B cell (primary cell): ENCODE measurements at regions not wholly inside any gene's neighbourhood (a gene's known extent, or its start where the extent isn't known, plus 50 kb on each side); places are given as distances from the start of the nearest gene placed in this dataset.

ENCODE experiments used
- ATAC-seq: fragments of 200-7000 bp; cut with Tn5 transposase; one replicate; pipeline ENCODE4 v1.10.0; 2021; ENCODE audit warnings: low read depth, mild to moderate bottlenecking, moderate number of reproducible peaks, moderate library complexity
- CTCF ChIA-PET: fragments of 350-600 bp; sonication (Branson Sonifier 250); formaldehyde crosslinking; loops from one replicate; lab custom pipeline; 2021; ENCODE audit warnings: antibody characterized with exemption, inconsistent platforms; lab: Charles Lee
- POLR2A ChIA-PET: fragments of 350-600 bp; sonication (Branson Sonifier 250); formaldehyde crosslinking; loops from one replicate; lab custom pipeline; 2021; ENCODE audit warnings: antibody characterized with exemption; lab: Charles Lee
- DNase-seq: peaks from one replicate; pipeline ENCODE4 v3.0.0; 2013
- H2AFZ ChIP-seq: 2 replicates; pipeline ENCODE4 v1.6.1; 2012; ENCODE audit warnings: mild to moderate bottlenecking, low read depth, low read length; ENCODE audit not compliant: insufficient read depth, poor library complexity, severe bottlenecking
- H3K27ac ChIP-seq, 2 donors: 1 replicate in 1 of 2; 2 replicates in 1 of 2; pipeline ENCODE4 v1.5.1; 2012 to 2013; ENCODE audit warnings: low read length in 2 of 2, mild to moderate bottlenecking in 2 of 2, moderate library complexity in 1 of 2
- H3K27me3 ChIP-seq, 4 experiments: fragments of 200-600 bp in 1 of 4; sonication (generic) in 1 of 4; replicated peaks in 1 of 4; 1 replicate in 2 of 4; 2 replicates in 2 of 4; pipeline versions ENCODE4 v1.6.1 to v1.7.0; 2013 to 2016; ENCODE audit warnings: low read length in 3 of 4, mild to moderate bottlenecking in 2 of 4, mixed read lengths in 1 of 4, moderate library complexity in 1 of 4; ENCODE audit not compliant: insufficient read depth in 4 of 4, control insufficient read depth in 3 of 4; ENCODE audit errors: control extremely low read depth in 1 of 4
- H3K36me3 ChIP-seq, 2 experiments: replicated peaks in 1 of 2; 1 replicate in 1 of 2; 2 replicates in 1 of 2; pipeline versions ENCODE4 v1.6.1 to v1.7.1; 2013; ENCODE audit warnings: low read length in 1 of 2; ENCODE audit not compliant: insufficient read depth in 2 of 2, control insufficient read depth in 1 of 2; ENCODE audit errors: control extremely low read depth in 1 of 2, extremely low read depth in 1 of 2
- H3K4me1 ChIP-seq, 2 donors: fragments of 200-600 bp in 1 of 2; sonication (generic) in 1 of 2; 1 replicate in 1 of 2; 2 replicates in 1 of 2; pipeline versions ENCODE4 v1.5.1 to v1.6.1; 2013 to 2017; ENCODE audit warnings: low read length in 2 of 2; ENCODE audit not compliant: control insufficient read depth in 2 of 2, insufficient read depth in 2 of 2
- H3K4me2 ChIP-seq: replicated peaks from 2 replicates; pipeline ENCODE3; 2012; ENCODE audit warnings: mild to moderate bottlenecking, low read depth, low read length; ENCODE audit not compliant: poor library complexity, severe bottlenecking
- H3K4me3 ChIP-seq, 5 experiments: fragments of 200-600 bp in 1 of 5; sonication (generic) in 1 of 5; 1 replicate in 3 of 5; 2 replicates in 2 of 5; pipeline versions ENCODE4 v1.5.1 to v1.7.0; 2011 to 2016; ENCODE audit warnings: low read length in 4 of 5, mild to moderate bottlenecking in 4 of 5, low read depth in 2 of 5, control low read depth in 1 of 5, moderate library complexity in 1 of 5; ENCODE audit not compliant: insufficient read depth in 1 of 5; ENCODE audit errors: control extremely low read depth in 1 of 5, extremely low read depth in 1 of 5
- H3K79me2 ChIP-seq: fragments of 200-600 bp; sonication (generic); one replicate; pipeline ENCODE4 v1.6.0; 2016; ENCODE audit warnings: low read length; ENCODE audit not compliant: control insufficient read depth, insufficient read depth
- H3K9ac ChIP-seq: fragments of 200-600 bp; sonication (generic); 2 replicates; pipeline ENCODE4 v1.6.1; 2017; ENCODE audit warnings: mild to moderate bottlenecking, low read length, moderate library complexity
- H3K9me3 ChIP-seq, 3 donors: one replicate each; pipeline versions ENCODE4 v1.6.1 to v1.7.1; 2013; ENCODE audit warnings: low read length in 2 of 3; ENCODE audit not compliant: control insufficient read depth in 2 of 3, insufficient read depth in 1 of 3; ENCODE audit errors: control extremely low read depth in 1 of 3
- H4K20me1 ChIP-seq: 2 replicates; pipeline ENCODE4 v1.6.0; 2012; ENCODE audit warnings: mild to moderate bottlenecking, low read length; ENCODE audit not compliant: insufficient read depth, control insufficient read depth, poor library complexity, severe bottlenecking
- H3K27ac Mint-ChIP-seq: one replicate; pipeline ENCODE4 v1.8.0; 2021; ENCODE audit warnings: mixed read lengths
- H3K27me3 Mint-ChIP-seq: one replicate; pipeline ENCODE4 v1.8.0; 2021; ENCODE audit warnings: mixed read lengths
- H3K4me1 Mint-ChIP-seq: one replicate; pipeline ENCODE4 v1.8.0; 2021; ENCODE audit warnings: mixed read lengths
- H3K4me3 Mint-ChIP-seq: one replicate; pipeline ENCODE4 v1.8.0; 2021; ENCODE audit warnings: mixed read lengths
- H3K9me3 Mint-ChIP-seq: one replicate; pipeline ENCODE4 v1.8.0; 2022; ENCODE audit warnings: mixed read lengths; ENCODE audit not compliant: insufficient read depth
- EZH2 ChIP-seq: IDR thresholded peaks from 2 replicates; pipeline ENCODE4 v1.6.1; 2012; ENCODE audit warnings: borderline replicate concordance, low read depth, mild to moderate bottlenecking, moderate library complexity, low read length; ENCODE audit not compliant: insufficient read depth, poor library complexity, severe bottlenecking
- WGBS: methylation state at CpG from one replicate; pipeline ENCODE4 v1.1.5; 2013; ENCODE audit warnings: missing lambda C conversion rate; ENCODE audit not compliant: insufficient coverage; 5-methylcytosine and 5-hydroxymethylcytosine counted together
- intact Hi-C: fragments of 100-400 bp; cut with micrococcal nuclease; formaldehyde crosslinking; loops from one replicate; pipeline ENCODE4 v1.10.0; 2022
- TF ChIP-seq, protein P1 (sequence below): fragments of 200-600 bp; IDR thresholded peaks from one replicate; pipeline ENCODE4 v1.8.0; 2022; ENCODE audit warnings: antibody characterized with exemption, mild to moderate bottlenecking

DNA sequence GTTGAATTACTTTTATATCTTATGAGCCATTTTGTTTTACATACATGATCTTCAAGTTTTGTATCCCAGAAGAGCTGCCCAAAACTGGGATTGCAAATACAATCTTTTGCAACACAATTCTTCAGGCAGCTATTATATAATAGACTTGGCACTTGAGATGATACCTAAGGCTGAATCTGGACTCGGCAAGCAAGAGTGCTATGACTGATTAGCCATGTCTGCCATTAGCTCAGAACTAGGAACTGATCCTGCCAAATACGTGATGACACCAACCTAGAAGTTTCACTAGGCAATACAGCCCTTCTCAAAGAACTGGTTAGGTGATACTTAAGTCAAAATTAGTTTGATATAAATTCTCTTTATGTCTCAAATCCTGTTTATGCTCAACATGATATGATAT, 619.6 kb downstream of the CPS1 start:
- H3K27me3 Mint-ChIP-seq: no peaks in the 10 kb centered on the region
- CTCF ChIA-PET: no interaction called here
- Histone ChIP-seq H3K4me1 (no peaks in the 10 kb centered on the region), H3K4me3 (no peak overlapping the region), H3K27ac (no peak overlapping the region), H3K27me3 (no peaks in the 10 kb centered on the region), H3K79me2 (no peaks in the 10 kb centered on the region), H3K9ac (no peak overlapping the region), H2AFZ (no peak overlapping the region), H4K20me1 (no peaks in the 10 kb centered on the region), H3K36me3 (no peaks in the 10 kb centered on the region), H3K9me3 (no peaks in the 10 kb centered on the region), H3K4me2 (no peak overlapping the region)
- no CpG with 5 or more reads among the region's 2 CpGs for WGBS
- H3K4me3 Mint-ChIP-seq: no peak overlapping the region
- H3K9me3 Mint-ChIP-seq: no peaks in the 10 kb centered on the region
- TF ChIP-seq, protein P1, sequence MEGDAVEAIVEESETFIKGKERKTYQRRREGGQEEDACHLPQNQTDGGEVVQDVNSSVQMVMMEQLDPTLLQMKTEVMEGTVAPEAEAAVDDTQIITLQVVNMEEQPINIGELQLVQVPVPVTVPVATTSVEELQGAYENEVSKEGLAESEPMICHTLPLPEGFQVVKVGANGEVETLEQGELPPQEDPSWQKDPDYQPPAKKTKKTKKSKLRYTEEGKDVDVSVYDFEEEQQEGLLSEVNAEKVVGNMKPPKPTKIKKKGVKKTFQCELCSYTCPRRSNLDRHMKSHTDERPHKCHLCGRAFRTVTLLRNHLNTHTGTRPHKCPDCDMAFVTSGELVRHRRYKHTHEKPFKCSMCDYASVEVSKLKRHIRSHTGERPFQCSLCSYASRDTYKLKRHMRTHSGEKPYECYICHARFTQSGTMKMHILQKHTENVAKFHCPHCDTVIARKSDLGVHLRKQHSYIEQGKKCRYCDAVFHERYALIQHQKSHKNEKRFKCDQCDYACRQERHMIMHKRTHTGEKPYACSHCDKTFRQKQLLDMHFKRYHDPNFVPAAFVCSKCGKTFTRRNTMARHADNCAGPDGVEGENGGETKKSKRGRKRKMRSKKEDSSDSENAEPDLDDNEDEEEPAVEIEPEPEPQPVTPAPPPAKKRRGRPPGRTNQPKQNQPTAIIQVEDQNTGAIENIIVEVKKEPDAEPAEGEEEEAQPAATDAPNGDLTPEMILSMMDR: no peak
- no peak for TF ChIP-seq EZH2
- DNase-seq (no peak), ATAC-seq (no peak)
- no peak overlapping the region for H3K27ac Mint-ChIP-seq
- no peaks in the 10 kb centered on the region for H3K4me1 Mint-ChIP-seq
- intact Hi-C loops: no loop called here
- POLR2A ChIA-PET: no interaction called here

DNA sequence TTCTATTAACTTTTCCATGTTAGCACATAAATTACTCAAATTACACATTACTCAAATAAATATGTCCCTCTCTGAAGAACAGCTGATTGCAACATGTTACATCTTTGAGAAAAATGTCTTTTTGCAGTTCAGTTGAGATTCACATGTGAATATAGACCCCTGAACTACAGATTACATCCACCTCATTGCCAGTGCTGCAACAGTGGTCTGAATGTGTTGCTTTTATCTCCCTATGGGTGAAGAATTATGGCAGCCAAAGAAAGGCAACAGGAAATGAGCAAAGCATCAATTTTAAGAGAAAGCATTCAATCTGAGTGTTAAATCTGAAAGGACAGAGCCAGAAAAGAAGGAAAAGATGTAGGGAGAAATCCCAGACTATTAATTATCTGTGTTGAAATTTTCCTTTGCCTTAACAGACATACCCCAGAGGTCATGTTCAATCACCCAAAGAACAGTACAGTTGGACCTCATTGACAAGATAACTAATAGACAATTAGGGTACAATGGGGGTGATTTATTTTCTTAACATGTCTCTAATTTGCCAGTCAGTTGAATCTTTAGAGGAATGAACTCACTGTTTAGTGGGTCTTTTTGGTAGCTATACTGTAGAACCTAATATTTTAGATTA, 620.2 kb downstream of the CPS1 start:
- H4K20me1 ChIP-seq: no peaks in the 10 kb centered on the region
- H3K4me1 ChIP-seq: no peaks in the 10 kb centered on the region
- Mint-ChIP-seq H3K4me1 (no peaks in the 10 kb centered on the region), H3K4me3 (no peak overlapping the region), H3K27me3 (no peaks in the 10 kb centered on the region), H3K27ac (no peak overlapping the region), H3K9me3 (no peaks in the 10 kb centered on the region)
- ChIA-PET CTCF (no interaction called here), POLR2A (no interaction called here)
- no peaks in the 10 kb centered on the region for H3K9me3 ChIP-seq
- H3K79me2 ChIP-seq: no peaks in the 10 kb centered on the region
- H3K27ac ChIP-seq: no peak overlapping the region
- H3K4me2 ChIP-seq: no peak overlapping the region
- H2AFZ ChIP-seq: no peak overlapping the region
- TF ChIP-seq EZH2: no peak
- TF ChIP-seq, protein P1: no peak
- H3K9ac ChIP-seq: no peak overlapping the region
- no peak for ATAC-seq
- no peaks in the 10 kb centered on the region for H3K36me3 ChIP-seq
- H3K27me3 ChIP-seq: no peaks in the 10 kb centered on the region
- DNase-seq: no peak
- H3K4me3 ChIP-seq: no peak overlapping the region
- intact Hi-C loops: no loop called here
